ENCODE measurements at regions not wholly inside any gene's neighbourhood (a gene's known extent, or its start where the extent isn't known, plus 50 kb on each side); places are given as distances from the start of the nearest gene placed in this dataset.
"Not testable (repeated sequence)": the region's sequence is repeated elsewhere in the genome, so short reads cannot be mapped to it uniquely, and the experiment has no call there.

- no peaks in the 10 kb centered on the region for H3K9me3 Mint-ChIP-seq (ENCODE audit: insufficient read depth)
- peaks cover 12% of the 10 kb centered on the region for H3K4me1 Mint-ChIP-seq
- Histone ChIP-seq H3K79me2 (ENCODE audit: control insufficient read depth, insufficient read depth, low read length) (no peaks in the 10 kb centered on the region), H4K20me1 (ENCODE audit: control insufficient read depth, insufficient read depth, low read length, poor library complexity, severe bottlenecking) (no peaks in the 10 kb centered on the region), H3K9ac (ENCODE audit: low read length) (peak overlapping the region; percentile 55), H3K27ac (ENCODE audit: low read length in 2 of 2) (no peak overlapping the region), H3K9me3 (ENCODE audit: control extremely low read depth in 1 of 3, control insufficient read depth in 2 of 3, insufficient read depth in 1 of 3, low read length in 2 of 3) (peaks cover 0 to 6% (median 0%) of the 10 kb centered on the region in 3 donors), H3K4me2 (replicated peaks; ENCODE audit: low read depth, low read length, poor library complexity, severe bottlenecking) (peak overlapping the region; percentile 90), H3K27me3 (replicated peaks in 1 of 4; ENCODE audit: control extremely low read depth in 1 of 4, control insufficient read depth in 3 of 4, insufficient read depth in 4 of 4, low read length in 3 of 4) (peaks cover 2 to 29% (median 12%) of the 10 kb centered on the region in 4 experiments), H3K4me1 (ENCODE audit: control insufficient read depth in 2 of 2, insufficient read depth in 2 of 2, low read length in 2 of 2) (peaks cover 7 to 8% of the 10 kb centered on the region in 2 donors), H3K4me3 (ENCODE audit: control extremely low read depth in 1 of 5, extremely low read depth in 1 of 5, insufficient read depth in 1 of 5, low read depth in 2 of 5, low read length in 4 of 5) (peak overlapping the region in 4 of 5 experiments; percentile 40 to 74 (median 67)), H2AFZ (ENCODE audit: insufficient read depth, low read depth, low read length, poor library complexity, severe bottlenecking) (peak overlapping the region; percentile 83), H3K36me3 (replicated peaks in 1 of 2; ENCODE audit: control extremely low read depth in 1 of 2, control insufficient read depth in 1 of 2, extremely low read depth in 1 of 2, insufficient read depth in 2 of 2, low read length in 1 of 2) (no peaks in the 10 kb centered on the region)
- TF ChIP-seq CTCF (IDR thresholded peaks at IDR 0.05) (no peak), EZH2 (IDR thresholded peaks at IDR 0.05; ENCODE audit: borderline replicate concordance, insufficient read depth, low read depth, low read length, poor library complexity, severe bottlenecking) (no peak)
- H3K4me3 Mint-ChIP-seq: peak overlapping the region; percentile 87
- CTCF ChIA-PET: interaction anchor here (0.6 to 2.4 kb wide), 8 partner anchors 11 to 271 kb away, joined by 3 to 14 read pairs (median 4); no protein-coding TSS in a partner anchor
- POLR2A ChIA-PET: interaction anchor here (0.6 kb wide), 1 partner anchor 99 kb away, joined by 6 read pairs; no protein-coding TSS in a partner anchor
- intact Hi-C loops (cut with micrococcal nuclease): loop anchor here (10.0 kb wide), 1 partner anchor 45 kb away; no protein-coding TSS in a partner anchor
- H3K27ac Mint-ChIP-seq: peak overlapping the region; percentile 74
- ATAC-seq (ENCODE audit: low read depth) (peak; percentile 22), DNase-seq (peak; percentile 68)
- 19% methylated on average over 39 of the region's 44 CpGs for WGBS (ENCODE audit: insufficient coverage)
- peaks cover 30% of the 10 kb centered on the region for H3K27me3 Mint-ChIP-seq
Measured at GRCh38 chr1:161439280-161440232, 65.7 kb upstream of the FCGR2A start.

GRCh38 chr1:161433191-161433590 is 65.5 kb upstream of the CFAP126 start:
- H4K20me1 ChIP-seq (ENCODE audit: control insufficient read depth, insufficient read depth, low read length, poor library complexity, severe bottlenecking); H3K4me2 ChIP-seq (replicated peaks; ENCODE audit: low read depth, low read length, poor library complexity, severe bottlenecking); ATAC-seq (ENCODE audit: low read depth); CTCF ChIA-PET; DNase-seq; H3K4me1 ChIP-seq (ENCODE audit: control insufficient read depth in 2 of 2, insufficient read depth in 2 of 2, low read length in 2 of 2); intact Hi-C loops (cut with micrococcal nuclease); H3K36me3 ChIP-seq (replicated peaks in 1 of 2; ENCODE audit: control extremely low read depth in 1 of 2, control insufficient read depth in 1 of 2, extremely low read depth in 1 of 2, insufficient read depth in 2 of 2, low read length in 1 of 2); H3K27ac Mint-ChIP-seq; H3K79me2 ChIP-seq (ENCODE audit: control insufficient read depth, insufficient read depth, low read length); H3K9me3 ChIP-seq (ENCODE audit: control extremely low read depth in 1 of 3, control insufficient read depth in 2 of 3, insufficient read depth in 1 of 3, low read length in 2 of 3); H3K9me3 Mint-ChIP-seq (ENCODE audit: insufficient read depth); H3K4me3 Mint-ChIP-seq; H3K9ac ChIP-seq (ENCODE audit: low read length); H3K27ac ChIP-seq (ENCODE audit: low read length in 2 of 2); H3K4me3 ChIP-seq (ENCODE audit: control extremely low read depth in 1 of 5, extremely low read depth in 1 of 5, insufficient read depth in 1 of 5, low read depth in 2 of 5, low read length in 4 of 5); POLR2A ChIA-PET; H3K4me1 Mint-ChIP-seq; H2AFZ ChIP-seq (ENCODE audit: insufficient read depth, low read depth, low read length, poor library complexity, severe bottlenecking): not testable (repeated sequence)
- WGBS (ENCODE audit: insufficient coverage): 85% methylated on average over 4 of the region's 5 CpGs
- H3K27me3 Mint-ChIP-seq: peaks cover 56% of the 10 kb centered on the region
- peaks cover 0 to 39% (median 15%) of the 10 kb centered on the region in 4 experiments for H3K27me3 ChIP-seq (replicated peaks in 1 of 4; ENCODE audit: control extremely low read depth in 1 of 4, control insufficient read depth in 3 of 4, insufficient read depth in 4 of 4, low read length in 3 of 4)
